CD4-positive, alpha-beta T cell (primary cell): ENCODE measurements at regions not wholly inside any gene's neighbourhood (a gene's known extent, or its start where the extent isn't known, plus 50 kb on each side); places are given as distances from the start of the nearest gene placed in this dataset.

ENCODE experiments used
- ATAC-seq: fragments of 200-7000 bp; cut with Tn5 transposase; one replicate; pipeline ENCODE4 v1.10.0; 2022; ENCODE audit warnings: mild to moderate bottlenecking; ENCODE audit not compliant: poor library complexity
- CTCF ChIA-PET: fragments of 350-600 bp; sonication (Branson Sonifier 250); formaldehyde crosslinking; loops from one replicate; lab custom pipeline; 2021; ENCODE audit warnings: antibody characterized with exemption, inconsistent platforms; lab: Charles Lee
- POLR2A ChIA-PET: fragments of 350-600 bp; sonication (Branson Sonifier 250); formaldehyde crosslinking; loops from one replicate; lab custom pipeline; 2021; ENCODE audit warnings: antibody characterized with exemption, inconsistent platforms; lab: Charles Lee
- DNase-seq, 14 experiments: peaks; one replicate each; pipeline ENCODE4 v3.0.0-alpha.2; 2013 to 2020; ENCODE audit warnings: mixed read lengths in 2 of 14
- H3K27ac ChIP-seq, 2 donors: one replicate each; pipeline versions ENCODE4 v1.5.1 to v1.7.0; 2013; ENCODE audit warnings: low read length in 2 of 2, low read depth in 1 of 2, mild to moderate bottlenecking in 1 of 2
- H3K27me3 ChIP-seq, 2 experiments: 1 replicate in 1 of 2; 2 replicates in 1 of 2; pipeline versions ENCODE4 v1.6.1 to v1.7.0; 2013; ENCODE audit warnings: low read length in 2 of 2, control low read depth in 1 of 2, mild to moderate bottlenecking in 1 of 2, moderate library complexity in 1 of 2; ENCODE audit not compliant: insufficient read depth in 2 of 2, control insufficient read depth in 1 of 2
- H3K36me3 ChIP-seq: one replicate; pipeline ENCODE4 v1.6.1; 2013; ENCODE audit warnings: low read length, control low read depth; ENCODE audit not compliant: insufficient read depth
- H3K4me1 ChIP-seq: one replicate; pipeline ENCODE4 v1.6.1; 2013; ENCODE audit warnings: low read length, control low read depth; ENCODE audit not compliant: insufficient read depth
- H3K4me3 ChIP-seq: one replicate; pipeline ENCODE4 v1.5.1; 2013; ENCODE audit warnings: mild to moderate bottlenecking, low read length, moderate library complexity
- H3K9me3 ChIP-seq, 2 experiments: 1 replicate in 1 of 2; 2 replicates in 1 of 2; pipeline versions ENCODE4 v1.6.1 to v1.7.0; 2013; ENCODE audit warnings: low read length in 2 of 2, mild to moderate bottlenecking in 2 of 2, control low read depth in 1 of 2, moderate library complexity in 1 of 2; ENCODE audit not compliant: control insufficient read depth in 1 of 2, insufficient read depth in 1 of 2
- H3K27ac Mint-ChIP-seq: one replicate; pipeline ENCODE4 v1.8.0; 2020; ENCODE audit warnings: mixed read lengths
- H3K27me3 Mint-ChIP-seq: one replicate; pipeline ENCODE4 v1.8.0; 2021; ENCODE audit warnings: mixed read lengths
- H3K36me3 Mint-ChIP-seq: one replicate; pipeline ENCODE4 v1.8.0; 2021; ENCODE audit warnings: low read depth, mixed read lengths
- H3K4me1 Mint-ChIP-seq: one replicate; pipeline ENCODE4 v1.8.0; 2021; ENCODE audit warnings: low read depth, mixed read lengths
- H3K4me3 Mint-ChIP-seq: one replicate; pipeline ENCODE4 v1.8.0; 2020; ENCODE audit warnings: mild to moderate bottlenecking, mixed read lengths
- H3K9me3 Mint-ChIP-seq: one replicate; pipeline ENCODE4 v1.8.0; 2020; ENCODE audit warnings: mixed read lengths
- CTCF ChIP-seq: fragments of 200-600 bp; IDR thresholded peaks from one replicate; pipeline ENCODE4 v1.8.0; 2022; ENCODE audit warnings: antibody characterized with exemption, mild to moderate bottlenecking
- intact Hi-C, 2 experiments: fragments of 100-400 bp; cut with DNase I in 1 of 2; cut with micrococcal nuclease in 1 of 2; formaldehyde crosslinking; loops; one replicate each; pipeline versions ENCODE4 v1.15.1 to v1.9.0; 2023 to 2025; cut with DNase I, micrococcal nuclease

GRCh38 chr17:68700421-68700820, 99.3 kb upstream of the FAM20A start:
- no peaks in the 10 kb centered on the region for H3K4me1 Mint-ChIP-seq
- H3K4me3 Mint-ChIP-seq, result no peak overlapping the region
- H3K27me3 ChIP-seq, result peaks cover 0 to 2% of the 10 kb centered on the region in 2 experiments
- ChIA-PET POLR2A (no interaction called here), CTCF (no interaction called here)
- no peak overlapping the region for H3K27ac ChIP-seq
- no peak overlapping the region for H3K4me3 ChIP-seq
- TF ChIP-seq CTCF, result no peak
- DNase-seq, result no peak
- no peak for ATAC-seq
- H3K27me3 Mint-ChIP-seq, result peaks cover 19% of the 10 kb centered on the region
- no peaks in the 10 kb centered on the region for H3K9me3 Mint-ChIP-seq
- intact Hi-C loops, result no loop called here
- H3K9me3 ChIP-seq, result no peaks in the 10 kb centered on the region
- H3K36me3 Mint-ChIP-seq, result no peaks in the 10 kb centered on the region
- H3K4me1 ChIP-seq, result no peaks in the 10 kb centered on the region
- H3K27ac Mint-ChIP-seq, result no peak overlapping the region
- H3K36me3 ChIP-seq, result no peaks in the 10 kb centered on the region

GRCh38 chr17:68699936-68700335, 98.8 kb upstream of the FAM20A start:
- H3K27me3 ChIP-seq, result peaks cover 0 to 1% of the 10 kb centered on the region in 2 experiments
- CTCF ChIA-PET, result no interaction called here
- no peaks in the 10 kb centered on the region for H3K4me1 ChIP-seq
- POLR2A ChIA-PET, result no interaction called here
- intact Hi-C loops, result no loop called here
- H3K4me1 Mint-ChIP-seq, result no peaks in the 10 kb centered on the region
- no peaks in the 10 kb centered on the region for H3K9me3 Mint-ChIP-seq
- H3K4me3 Mint-ChIP-seq, result no peak overlapping the region
- H3K27me3 Mint-ChIP-seq, result peaks cover 19% of the 10 kb centered on the region
- TF ChIP-seq CTCF, result no peak
- no peak overlapping the region for H3K4me3 ChIP-seq
- H3K27ac ChIP-seq, result no peak overlapping the region
- no peaks in the 10 kb centered on the region for H3K36me3 Mint-ChIP-seq
- ATAC-seq (no peak), DNase-seq (no peak)
- H3K36me3 ChIP-seq, result no peaks in the 10 kb centered on the region
- no peak overlapping the region for H3K27ac Mint-ChIP-seq
- no peaks in the 10 kb centered on the region for H3K9me3 ChIP-seq

- no peak for ATAC-seq
- intact Hi-C loops, result no loop called here
- Mint-ChIP-seq H3K27me3 (peaks cover 20% of the 10 kb centered on the region), H3K9me3 (no peaks in the 10 kb centered on the region), H3K36me3 (no peaks in the 10 kb centered on the region), H3K27ac (no peak overlapping the region), H3K4me3 (no peak overlapping the region), H3K4me1 (no peaks in the 10 kb centered on the region)
- TF ChIP-seq CTCF, result no peak
- Histone ChIP-seq H3K9me3 (no peaks in the 10 kb centered on the region), H3K4me3 (no peak overlapping the region), H3K27me3 (no peaks in the 10 kb centered on the region), H3K4me1 (no peaks in the 10 kb centered on the region), H3K27ac (no peak overlapping the region), H3K36me3 (no peaks in the 10 kb centered on the region)
- ChIA-PET POLR2A (no interaction called here), CTCF (no interaction called here)
- DNase-seq, result peak in 2 of 14 experiments; percentile 4 to 12
Observed at GRCh38 chr17:68698746-68699145, 97.6 kb upstream of the FAM20A start.
